Activated CD4-positive, alpha-beta T cell treated with anti-CD3 and anti-CD28 coated beads, Interleukin-2, amount 10 ng/mL, durations not matched to agents 7 days and 5 days (primary cell): ENCODE measurements at regions not wholly inside any gene's neighbourhood (a gene's known extent, or its start where the extent isn't known, plus 50 kb on each side); places are given as distances from the start of the nearest gene placed in this dataset.

Source experiments
- CTCF ChIA-PET: fragments of 350-600 bp; sonication (Branson Sonifier 250); formaldehyde crosslinking; loops from one replicate; lab custom pipeline; 2021; ENCODE audit warnings: antibody characterized with exemption; lab: Charles Lee
- POLR2A ChIA-PET: fragments of 350-600 bp; sonication (Branson Sonifier 250); formaldehyde crosslinking; loops from one replicate; lab custom pipeline; 2021; ENCODE audit warnings: antibody characterized with exemption; lab: Charles Lee
- DNase-seq: peaks from one replicate; pipeline ENCODE4 v3.0.0-alpha.2; 2020
- H3K27ac Mint-ChIP-seq: one replicate; pipeline ENCODE4 v1.8.0; 2021; ENCODE audit warnings: mild to moderate bottlenecking, moderate library complexity, mixed read lengths
- H3K27me3 Mint-ChIP-seq: one replicate; pipeline ENCODE4 v1.8.0; 2021; ENCODE audit warnings: mixed read lengths
- H3K36me3 Mint-ChIP-seq: one replicate; pipeline ENCODE4 v1.8.0; 2021; ENCODE audit warnings: low read depth, mixed read lengths
- H3K4me1 Mint-ChIP-seq: one replicate; pipeline ENCODE4 v1.8.0; 2021; ENCODE audit warnings: mixed read lengths
- H3K4me3 Mint-ChIP-seq: one replicate; pipeline ENCODE4 v1.8.0; 2021; ENCODE audit warnings: mild to moderate bottlenecking, moderate library complexity, mixed read lengths
- H3K9me3 Mint-ChIP-seq: one replicate; pipeline ENCODE4 v1.8.0; 2021; ENCODE audit warnings: mixed read lengths

DNA sequence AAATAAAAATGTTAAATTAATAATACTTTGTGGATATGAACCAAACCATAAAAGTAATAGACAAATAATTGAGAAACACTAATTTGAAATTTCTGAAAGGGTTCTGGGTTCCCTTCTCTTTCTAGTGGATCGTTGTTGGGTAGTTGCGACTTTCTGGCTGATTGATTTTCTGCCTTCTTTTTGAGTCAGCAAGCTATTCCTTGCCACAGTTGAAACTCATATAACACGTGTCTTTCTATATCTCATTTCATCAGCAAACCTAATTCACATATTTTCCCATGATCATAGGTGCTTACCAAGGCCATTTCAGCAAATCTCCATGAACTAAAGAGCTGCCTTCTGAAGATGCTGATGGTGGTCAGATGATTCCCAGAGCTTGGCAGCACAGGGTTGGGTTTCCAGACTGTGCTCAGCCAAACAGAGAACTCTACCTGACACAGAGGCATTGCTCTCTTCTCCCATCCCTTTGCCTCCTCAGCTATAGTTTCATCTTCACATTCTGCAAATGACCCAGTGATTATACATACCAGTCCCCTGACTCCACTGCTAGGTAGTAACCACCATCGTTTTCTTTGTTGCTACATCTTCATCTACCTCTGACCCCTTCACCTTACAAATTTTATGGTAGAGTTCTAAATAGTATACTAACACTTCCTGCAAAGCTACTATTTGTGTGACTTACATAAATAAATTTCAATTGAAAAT is 383.9 kb upstream of the DPH6 start:
- ChIA-PET POLR2A (no interaction called here), CTCF (no interaction called here)
- Mint-ChIP-seq H3K36me3 (no peaks in the 10 kb centered on the region), H3K27ac (no peak overlapping the region), H3K27me3 (no peaks in the 10 kb centered on the region), H3K9me3 (no peaks in the 10 kb centered on the region), H3K4me1 (no peaks in the 10 kb centered on the region), H3K4me3 (no peak overlapping the region)
- DNase-seq, result no peak

GRCh38 chr15:35931799-35932341 is 385.9 kb upstream of the DPH6 start:
- Mint-ChIP-seq H3K9me3 (no peaks in the 10 kb centered on the region), H3K27me3 (no peaks in the 10 kb centered on the region), H3K27ac (no peak overlapping the region), H3K36me3 (no peaks in the 10 kb centered on the region), H3K4me1 (no peaks in the 10 kb centered on the region), H3K4me3 (no peak overlapping the region)
- DNase-seq, result no peak
- ChIA-PET POLR2A (no interaction called here), CTCF (no interaction called here)

DNA sequence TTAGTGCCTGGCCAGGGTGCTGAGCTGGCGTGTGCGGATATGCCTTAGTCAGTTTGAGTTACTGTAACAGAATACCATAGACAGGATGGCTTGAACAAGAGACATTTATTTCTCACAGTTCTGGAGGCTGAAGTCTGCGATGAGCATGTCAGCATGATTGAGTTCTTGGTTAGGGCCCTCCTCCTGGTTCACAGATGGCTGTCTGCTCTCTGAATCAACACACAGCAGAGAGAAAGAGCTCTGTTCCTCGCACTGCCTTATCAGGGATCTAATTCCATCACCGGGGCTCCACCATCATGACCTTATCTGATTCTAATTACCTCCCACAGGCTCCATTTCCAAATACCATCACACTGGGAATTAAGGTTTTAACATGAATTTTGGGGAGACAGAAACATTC is 386.6 kb upstream of the DPH6 start:
- H3K4me3 Mint-ChIP-seq, result no peak overlapping the region
- H3K9me3 Mint-ChIP-seq, result no peaks in the 10 kb centered on the region
- ChIA-PET CTCF (no interaction called here), POLR2A (no interaction called here)
- no peaks in the 10 kb centered on the region for H3K4me1 Mint-ChIP-seq
- no peaks in the 10 kb centered on the region for H3K36me3 Mint-ChIP-seq
- no peak for DNase-seq
- H3K27ac Mint-ChIP-seq, result no peak overlapping the region
- H3K27me3 Mint-ChIP-seq, result no peaks in the 10 kb centered on the region

DNA sequence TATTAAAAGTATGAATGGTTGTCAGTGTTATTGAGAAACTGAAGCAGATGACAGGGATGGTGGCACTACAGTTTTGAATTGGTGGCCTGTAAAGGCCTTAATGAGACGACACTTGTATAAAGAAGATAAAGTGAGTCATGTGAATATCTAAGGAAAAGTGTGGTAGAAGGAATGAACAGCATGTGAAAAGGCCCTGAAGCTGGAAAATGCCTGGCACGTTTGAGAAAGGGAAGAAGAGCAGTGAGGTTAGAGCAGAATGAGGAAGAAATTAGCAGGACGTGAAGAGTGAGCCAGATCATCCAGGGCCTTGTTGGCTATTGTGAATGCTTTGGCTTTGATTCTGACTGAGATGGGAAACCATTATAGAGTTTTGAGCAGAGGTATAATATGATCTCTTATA is 387.6 kb upstream of the DPH6 start:
- Mint-ChIP-seq H3K27ac (no peak overlapping the region), H3K9me3 (peaks cover 2% of the 10 kb centered on the region), H3K4me3 (no peak overlapping the region), H3K27me3 (no peaks in the 10 kb centered on the region), H3K36me3 (no peaks in the 10 kb centered on the region), H3K4me1 (no peaks in the 10 kb centered on the region)
- ChIA-PET CTCF (no interaction called here), POLR2A (no interaction called here)
- DNase-seq, result no peak

DNA sequence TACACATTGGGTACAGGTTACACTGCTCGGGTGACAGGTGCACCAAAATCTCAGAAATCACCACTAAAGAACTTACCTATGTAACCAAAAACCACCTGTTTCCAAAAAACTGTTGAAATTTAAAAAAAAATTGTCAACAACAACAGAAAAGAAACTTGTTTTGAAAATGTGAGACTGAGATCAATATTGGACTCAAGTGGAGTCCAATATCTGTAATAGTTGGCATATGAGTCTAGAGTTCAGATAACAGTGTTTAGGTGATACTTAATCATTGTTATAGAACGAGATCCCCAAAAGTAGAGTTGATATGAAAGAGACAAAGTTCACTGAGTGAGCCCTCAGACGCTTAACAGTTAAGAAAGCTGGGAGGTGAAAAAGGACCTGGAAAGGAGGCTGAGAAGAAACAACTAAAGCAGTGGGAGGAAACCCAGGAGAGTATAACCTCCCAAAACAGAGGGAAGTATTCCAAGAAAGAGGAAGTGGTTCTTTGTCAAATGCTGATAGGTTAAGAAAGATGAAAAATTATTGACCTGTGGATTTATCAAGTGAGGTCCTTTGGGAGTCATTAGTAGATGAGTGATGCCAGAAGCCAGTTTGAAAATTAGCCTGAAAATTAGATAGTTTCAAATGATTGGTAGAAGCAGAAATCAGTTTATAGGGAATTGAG is 388.6 kb upstream of the DPH6 start:
- Mint-ChIP-seq H3K4me1 (no peaks in the 10 kb centered on the region), H3K27me3 (no peaks in the 10 kb centered on the region), H3K4me3 (no peak overlapping the region), H3K36me3 (no peaks in the 10 kb centered on the region), H3K9me3 (peaks cover 2% of the 10 kb centered on the region), H3K27ac (no peak overlapping the region)
- CTCF ChIA-PET, result no interaction called here
- no peak for DNase-seq
- POLR2A ChIA-PET, result no interaction called here

DNA sequence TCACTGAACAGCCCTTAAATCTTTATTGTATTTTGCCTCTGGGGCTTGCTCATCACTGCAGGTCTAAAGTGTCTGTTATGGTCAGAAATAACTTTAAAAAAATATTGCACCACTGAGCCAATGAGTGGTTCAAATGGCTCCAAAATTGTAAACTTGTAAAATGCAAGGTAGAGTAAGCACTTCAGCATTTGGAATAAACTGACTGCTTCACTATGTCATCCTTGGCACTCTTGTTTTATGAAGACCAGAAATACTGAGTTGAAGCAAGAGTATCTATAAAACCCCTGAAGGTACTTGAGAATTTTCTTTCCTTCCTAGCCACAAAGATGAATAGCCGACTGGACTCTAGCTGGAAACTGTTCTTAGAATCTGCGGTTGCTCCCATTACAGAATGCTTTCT is 390.3 kb upstream of the DPH6 start:
- CTCF ChIA-PET, result no interaction called here

GRCh38 chr15:35937380-35937779 is 391.4 kb upstream of the DPH6 start:
- DNase-seq, result no peak
- Mint-ChIP-seq H3K27me3 (no peaks in the 10 kb centered on the region), H3K27ac (no peak overlapping the region), H3K4me1 (no peaks in the 10 kb centered on the region), H3K36me3 (no peaks in the 10 kb centered on the region), H3K9me3 (peaks cover 2% of the 10 kb centered on the region), H3K4me3 (no peak overlapping the region)
- ChIA-PET CTCF (interaction anchor here (0.9 kb wide), 1 partner anchor 9 kb away, joined by 3 read pairs; no protein-coding TSS in a partner anchor), POLR2A (no interaction called here)

More for the DNA sequence above, 390.3 kb upstream of the DPH6 start:
- Mint-ChIP-seq H3K36me3 (no peaks in the 10 kb centered on the region), H3K27me3 (no peaks in the 10 kb centered on the region), H3K27ac (no peak overlapping the region), H3K9me3 (peaks cover 2% of the 10 kb centered on the region), H3K4me1 (no peaks in the 10 kb centered on the region), H3K4me3 (no peak overlapping the region)
- POLR2A ChIA-PET, result no interaction called here
- DNase-seq, result no peak

DNA sequence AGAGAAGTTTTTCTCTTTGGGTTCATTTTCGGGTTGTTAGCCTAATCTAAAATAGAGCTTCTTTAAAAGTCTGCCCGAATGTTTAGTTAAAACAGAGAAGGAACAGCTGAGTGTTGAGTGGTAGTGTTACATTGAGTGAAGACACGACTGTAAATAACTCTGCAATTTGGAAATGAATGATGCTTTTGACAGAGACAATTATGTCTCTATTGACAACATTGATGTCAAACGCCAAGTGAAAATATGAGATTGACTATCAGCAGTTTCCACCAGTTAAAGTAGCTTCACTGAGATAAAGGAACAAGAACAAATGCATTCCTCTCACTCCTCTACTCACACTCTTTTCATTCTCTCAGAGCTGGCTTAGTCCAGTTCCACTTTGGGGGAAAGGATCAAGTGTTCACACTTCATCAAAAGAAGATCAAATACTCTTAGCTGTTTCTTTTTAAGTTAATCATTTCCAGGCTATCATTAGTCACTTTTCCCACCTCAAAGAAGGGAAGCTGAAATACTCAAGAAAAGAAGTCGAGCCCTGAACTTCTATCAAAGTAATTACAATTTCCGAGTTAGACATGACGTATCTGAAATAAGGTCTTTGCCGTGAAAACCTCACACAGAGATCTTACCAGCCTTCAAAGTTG is 399.1 kb upstream of the DPH6 start:
- DNase-seq, result no peak
- ChIA-PET POLR2A (no interaction called here), CTCF (no interaction called here)
- Mint-ChIP-seq H3K9me3 (peaks cover 6% of the 10 kb centered on the region), H3K27ac (no peak overlapping the region), H3K36me3 (no peaks in the 10 kb centered on the region), H3K4me1 (no peaks in the 10 kb centered on the region), H3K4me3 (no peak overlapping the region), H3K27me3 (no peaks in the 10 kb centered on the region)

DNA sequence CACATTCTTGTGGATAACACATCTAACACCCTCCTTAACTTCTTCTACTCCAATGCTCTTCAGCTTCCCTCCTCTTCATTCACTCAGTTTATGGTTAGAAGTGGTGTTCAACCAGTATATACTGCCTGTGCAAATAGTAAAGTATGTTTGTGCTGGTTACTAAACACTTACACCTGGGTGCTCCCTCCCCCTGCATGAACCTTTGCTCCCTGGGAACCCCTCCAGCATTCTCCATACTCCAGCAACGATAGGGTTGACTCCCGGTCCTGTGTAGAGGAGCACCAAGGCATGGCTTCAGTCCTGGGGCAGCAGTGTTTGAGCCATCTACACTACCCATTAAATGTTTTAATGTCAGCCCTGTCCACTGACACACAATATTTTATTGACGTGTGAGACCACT is 407.5 kb upstream of the DPH6 start:
- H3K4me1 Mint-ChIP-seq, result no peaks in the 10 kb centered on the region
- H3K4me3 Mint-ChIP-seq, result no peak overlapping the region
- ChIA-PET POLR2A (no interaction called here), CTCF (no interaction called here)
- H3K36me3 Mint-ChIP-seq, result no peaks in the 10 kb centered on the region
- H3K27ac Mint-ChIP-seq, result no peak overlapping the region
- H3K9me3 Mint-ChIP-seq, result peaks cover 3% of the 10 kb centered on the region
- DNase-seq, result no peak
- H3K27me3 Mint-ChIP-seq, result no peaks in the 10 kb centered on the region

DNA sequence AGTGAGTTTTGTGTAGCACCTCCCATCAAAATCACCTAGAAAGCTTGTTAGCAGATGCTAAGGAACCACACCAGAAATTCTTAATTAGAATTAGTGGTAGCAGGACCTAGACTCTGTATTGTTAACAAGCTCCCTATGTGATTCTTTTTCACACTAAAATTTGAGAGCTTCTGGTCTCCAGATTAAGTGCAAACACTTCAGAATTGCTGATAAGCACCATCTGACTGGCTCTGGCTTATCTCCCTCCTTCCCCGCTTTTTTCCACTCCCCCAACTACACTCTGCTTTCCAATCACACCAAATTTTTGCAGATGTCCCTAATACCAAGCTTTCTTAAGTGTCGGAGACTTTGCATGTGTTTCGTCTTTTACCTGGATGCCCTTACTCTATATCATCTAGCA is 410.1 kb upstream of the DPH6 start:
- H3K9me3 Mint-ChIP-seq, result no peaks in the 10 kb centered on the region
- H3K27me3 Mint-ChIP-seq, result no peaks in the 10 kb centered on the region
- ChIA-PET POLR2A (no interaction called here), CTCF (no interaction called here)
- H3K36me3 Mint-ChIP-seq, result no peaks in the 10 kb centered on the region
- H3K4me3 Mint-ChIP-seq, result no peak overlapping the region
- H3K27ac Mint-ChIP-seq, result no peak overlapping the region
- DNase-seq, result no peak
- no peaks in the 10 kb centered on the region for H3K4me1 Mint-ChIP-seq

DNA sequence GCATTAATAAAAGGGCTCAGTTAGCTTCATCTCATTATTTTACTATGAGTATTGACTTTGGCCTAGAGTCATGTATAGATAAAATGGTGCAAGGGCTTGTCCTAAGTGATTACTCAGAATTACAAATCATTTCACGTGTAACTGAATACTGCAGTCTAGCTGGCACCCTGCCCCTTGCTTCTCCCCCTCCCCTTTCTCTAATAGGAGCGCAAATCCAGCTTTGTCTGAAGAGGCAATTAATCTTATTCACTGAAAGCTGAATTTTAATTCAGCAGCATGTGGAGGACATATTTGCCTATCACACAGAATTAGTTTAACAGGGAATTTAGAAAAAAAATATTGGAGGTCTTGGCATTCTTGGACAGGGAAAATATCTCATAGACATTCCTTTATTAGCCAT is 412.1 kb upstream of the DPH6 start:
- Mint-ChIP-seq H3K27me3 (no peaks in the 10 kb centered on the region), H3K36me3 (no peaks in the 10 kb centered on the region), H3K4me3 (no peak overlapping the region), H3K27ac (no peak overlapping the region), H3K4me1 (no peaks in the 10 kb centered on the region), H3K9me3 (no peaks in the 10 kb centered on the region)
- ChIA-PET POLR2A (no interaction called here), CTCF (no interaction called here)
- no peak for DNase-seq

GRCh38 chr15:35958975-35959374 is 413.0 kb upstream of the DPH6 start:
- CTCF ChIA-PET, result no interaction called here
- Mint-ChIP-seq H3K9me3 (no peaks in the 10 kb centered on the region), H3K27me3 (no peaks in the 10 kb centered on the region), H3K4me1 (no peaks in the 10 kb centered on the region), H3K36me3 (no peaks in the 10 kb centered on the region), H3K4me3 (no peak overlapping the region), H3K27ac (no peak overlapping the region)
- POLR2A ChIA-PET, result no interaction called here
- no peak for DNase-seq

- Mint-ChIP-seq H3K4me3 (no peak overlapping the region), H3K4me1 (no peaks in the 10 kb centered on the region)
Measured at GRCh38 chr15:35963326-35963725, 417.4 kb upstream of the DPH6 start.

More at GRCh38 chr15:35963326-35963725, 417.4 kb upstream of the DPH6 start:
- H3K27me3 Mint-ChIP-seq, result no peaks in the 10 kb centered on the region
- H3K9me3 Mint-ChIP-seq, result peaks cover 5% of the 10 kb centered on the region
- CTCF ChIA-PET, result no interaction called here
- POLR2A ChIA-PET, result no interaction called here
- H3K36me3 Mint-ChIP-seq, result no peaks in the 10 kb centered on the region
- DNase-seq, result no peak
- no peak overlapping the region for H3K27ac Mint-ChIP-seq
